ENCODE measurements at regions not wholly inside any gene's neighbourhood (a gene's known extent, or its start where the extent isn't known, plus 50 kb on each side); places are given as distances from the start of the nearest gene placed in this dataset.

GRCh38 chr20:6407163-6407562 lies 284.3 kb upstream of the FERMT1 start:
- no peaks in the 10 kb centered on the region for H3K27me3 ChIP-seq (ENCODE audit: control insufficient read depth, extremely low read depth, insufficient read depth, low read length)
- H2AFZ ChIP-seq (ENCODE audit: control insufficient read depth, low read length) = peak overlapping the region; percentile 12
- no peak overlapping the region for H3K27ac ChIP-seq (ENCODE audit: control insufficient read depth, insufficient read depth, low read length)
- no peaks in the 10 kb centered on the region for H3K9me1 ChIP-seq (ENCODE audit: control insufficient read depth, extremely low read depth, insufficient read depth, low read length)
- no peak overlapping the region for H3K4me3 ChIP-seq (ENCODE audit: control insufficient read depth in 2 of 3, extremely low read depth in 1 of 3, insufficient read depth in 2 of 3, low read depth in 1 of 3, low read length in 3 of 3)
- FAIRE-seq = peak; percentile 34
- TF ChIP-seq EZH2 (IDR thresholded peaks at IDR 0.05; ENCODE audit: low read length) (no peak), CTCF (optimal IDR thresholded peaks at IDR 0.05 in 1 of 3, IDR thresholded peaks at IDR 0.05 in 1 of 3, conservative IDR thresholded peaks at IDR 0.05 in 1 of 3; ENCODE audit: extremely low read depth in 1 of 3, insufficient read depth in 2 of 3, low read length in 3 of 3) (no peak)
- DNase-seq (ENCODE audit: low read depth, low spot score) = no peak
- H3K36me3 ChIP-seq (ENCODE audit: control insufficient read depth in 2 of 2, extremely low read depth in 1 of 2, insufficient read depth in 2 of 2, low read length in 2 of 2) = no peaks in the 10 kb centered on the region
- dilution Hi-C loops (cut with MboI; ENCODE audit: extremely low pct_ligation_motif_present, low sequenced_read_pairs) = no loop called here
- peak overlapping the region; percentile 48 for H3K4me2 ChIP-seq (ENCODE audit: control insufficient read depth, extremely low read depth, insufficient read depth, low read depth, low read length)
- H3K9me3 ChIP-seq (ENCODE audit: control insufficient read depth, low read depth, low read length) = no peaks in the 10 kb centered on the region
- no peaks in the 10 kb centered on the region for H4K20me1 ChIP-seq (ENCODE audit: control insufficient read depth, extremely low read depth, insufficient read depth, low read length)
- no peaks in the 10 kb centered on the region for H3K79me2 ChIP-seq (ENCODE audit: control insufficient read depth, insufficient read depth, low read length)
- peaks cover 2% of the 10 kb centered on the region for H3K4me1 ChIP-seq (ENCODE audit: control insufficient read depth, extremely low read depth, insufficient read depth, low read length)
- H3K9ac ChIP-seq (ENCODE audit: control insufficient read depth, extremely low read depth, insufficient read depth, low read length) = no peak overlapping the region

DNA sequence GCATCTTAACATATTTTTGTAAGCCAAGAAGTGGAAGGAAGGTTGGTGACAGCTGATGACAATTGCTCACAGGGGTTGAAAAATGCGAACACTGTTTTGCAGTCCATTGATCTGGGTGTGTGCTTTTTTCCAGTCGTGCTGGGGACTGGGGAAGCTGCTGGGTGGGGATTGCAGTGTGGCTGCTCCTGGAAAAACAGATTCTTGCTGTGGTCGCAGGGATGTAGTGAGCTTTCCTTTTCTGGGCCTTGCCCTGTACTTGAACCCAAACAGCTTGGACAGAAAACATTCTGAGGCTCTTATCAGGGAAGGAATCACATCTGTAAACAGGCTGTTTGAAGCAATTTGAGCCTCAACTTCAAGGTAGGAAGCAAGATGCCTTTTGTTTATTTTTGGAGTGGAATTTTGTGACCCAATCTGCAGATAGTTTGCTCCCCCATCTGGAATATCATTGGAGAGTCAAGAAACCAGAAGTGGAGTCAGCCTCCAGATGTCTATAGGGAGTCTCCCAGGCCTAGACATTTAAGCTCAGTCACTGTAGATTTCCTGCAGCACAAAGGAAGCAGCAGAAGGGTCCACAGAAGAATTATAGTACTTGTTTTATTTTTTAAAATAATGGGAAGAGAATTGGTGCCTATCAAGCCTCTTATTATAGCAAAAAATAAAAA lies 279.2 kb upstream of the FERMT1 start:
- H3K4me3 ChIP-seq (ENCODE audit: control insufficient read depth in 2 of 3, extremely low read depth in 1 of 3, insufficient read depth in 2 of 3, low read depth in 1 of 3, low read length in 3 of 3) = no peak overlapping the region
- H3K27me3 ChIP-seq (ENCODE audit: control insufficient read depth, extremely low read depth, insufficient read depth, low read length) = no peaks in the 10 kb centered on the region
- FAIRE-seq = no peak
- H3K4me1 ChIP-seq (ENCODE audit: control insufficient read depth, extremely low read depth, insufficient read depth, low read length) = peaks cover under 1% of the 10 kb centered on the region
- dilution Hi-C loops (cut with MboI; ENCODE audit: extremely low pct_ligation_motif_present, low sequenced_read_pairs) = no loop called here
- no peaks in the 10 kb centered on the region for H3K36me3 ChIP-seq (ENCODE audit: control insufficient read depth in 2 of 2, extremely low read depth in 1 of 2, insufficient read depth in 2 of 2, low read length in 2 of 2)
- H3K79me2 ChIP-seq (ENCODE audit: control insufficient read depth, insufficient read depth, low read length) = no peaks in the 10 kb centered on the region
- no peaks in the 10 kb centered on the region for H4K20me1 ChIP-seq (ENCODE audit: control insufficient read depth, extremely low read depth, insufficient read depth, low read length)
- TF ChIP-seq CTCF (optimal IDR thresholded peaks at IDR 0.05 in 1 of 3, IDR thresholded peaks at IDR 0.05 in 1 of 3, conservative IDR thresholded peaks at IDR 0.05 in 1 of 3; ENCODE audit: extremely low read depth in 1 of 3, insufficient read depth in 2 of 3, low read length in 3 of 3) (no peak), EZH2 (IDR thresholded peaks at IDR 0.05; ENCODE audit: low read length) (no peak)
- H3K9ac ChIP-seq (ENCODE audit: control insufficient read depth, extremely low read depth, insufficient read depth, low read length) = no peak overlapping the region
- H3K27ac ChIP-seq (ENCODE audit: control insufficient read depth, insufficient read depth, low read length) = no peak overlapping the region
- no peaks in the 10 kb centered on the region for H3K9me3 ChIP-seq (ENCODE audit: control insufficient read depth, low read depth, low read length)
- no peaks in the 10 kb centered on the region for H3K9me1 ChIP-seq (ENCODE audit: control insufficient read depth, extremely low read depth, insufficient read depth, low read length)
- no peak for DNase-seq (ENCODE audit: low read depth, low spot score)
- no peak overlapping the region for H3K4me2 ChIP-seq (ENCODE audit: control insufficient read depth, extremely low read depth, insufficient read depth, low read depth, low read length)
- no peak overlapping the region for H2AFZ ChIP-seq (ENCODE audit: control insufficient read depth, low read length)

All from keratinocyte (primary cell).